ENCODE measurements at regions not wholly inside any gene's neighbourhood (a gene's known extent, or its start where the extent isn't known, plus 50 kb on each side); places are given as distances from the start of the nearest gene placed in this dataset.

GRCh38 chr17:20920095-20920814 lies 122.6 kb downstream of the USP22 start:
- TF ChIP-seq CTCF (IDR thresholded peaks at IDR 0.05) (no peak), POLR2A (IDR thresholded peaks at IDR 0.05) (no peak)

All from prostate gland (tissue), 2 donors.